Stimulated activated CD8-positive, alpha-beta memory T cell treated with anti-CD3 and anti-CD28 coated beads, Interleukin-12 subunit alpha, Interleukin-12 subunit beta, amount 100 ng/mL, for 1 hour (primary cell): ENCODE measurements at regions not wholly inside any gene's neighbourhood (a gene's known extent, or its start where the extent isn't known, plus 50 kb on each side); places are given as distances from the start of the nearest gene placed in this dataset.
"Not testable (repeated sequence)": the region's sequence is repeated elsewhere in the genome, so short reads cannot be mapped to it uniquely, and the experiment has no call there.

Experiments used
- DNase-seq: peaks from one replicate; pipeline ENCODE4 v3.0.0-alpha.2; 2020; ENCODE audit warnings: low read depth

DNA sequence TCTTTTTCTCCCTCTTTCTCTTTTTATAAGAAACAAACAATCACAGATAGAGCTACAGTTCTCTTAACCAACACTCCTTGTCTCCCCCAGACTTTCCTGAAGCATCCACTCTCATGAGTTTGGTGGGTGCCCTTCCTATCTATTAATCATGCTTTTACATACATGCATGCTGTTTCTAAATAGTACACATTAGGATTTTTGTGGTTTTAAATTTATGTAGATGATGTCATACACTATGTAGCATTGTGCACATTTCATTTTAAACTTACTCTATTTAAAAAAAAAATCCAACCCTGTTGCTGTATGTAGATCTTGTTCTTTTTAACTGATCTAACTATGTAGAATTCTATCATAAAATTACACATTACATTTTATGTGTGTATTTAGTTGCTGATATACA lies 104.3 kb upstream of the MRPS22 start:
- no peak for DNase-seq

DNA sequence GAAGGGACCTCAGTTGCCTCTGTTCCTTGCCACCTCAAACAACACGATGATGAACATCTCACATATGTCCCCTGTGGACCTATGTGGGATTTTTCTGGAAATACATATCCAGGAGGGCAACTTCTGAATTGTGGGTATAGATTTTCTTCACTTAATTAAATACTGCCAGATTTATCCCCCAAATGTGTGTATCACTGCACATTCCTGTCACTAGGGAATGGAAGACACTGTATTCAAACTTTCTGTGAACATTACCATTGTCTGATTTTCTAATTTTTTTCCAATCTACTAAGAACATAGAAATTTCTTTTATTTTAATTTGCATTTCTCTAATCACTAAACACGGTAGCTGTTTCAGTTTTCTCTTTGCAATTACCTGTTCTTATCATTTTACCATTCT lies 102.0 kb upstream of the MRPS22 start:
- DNase-seq: no peak

DNA sequence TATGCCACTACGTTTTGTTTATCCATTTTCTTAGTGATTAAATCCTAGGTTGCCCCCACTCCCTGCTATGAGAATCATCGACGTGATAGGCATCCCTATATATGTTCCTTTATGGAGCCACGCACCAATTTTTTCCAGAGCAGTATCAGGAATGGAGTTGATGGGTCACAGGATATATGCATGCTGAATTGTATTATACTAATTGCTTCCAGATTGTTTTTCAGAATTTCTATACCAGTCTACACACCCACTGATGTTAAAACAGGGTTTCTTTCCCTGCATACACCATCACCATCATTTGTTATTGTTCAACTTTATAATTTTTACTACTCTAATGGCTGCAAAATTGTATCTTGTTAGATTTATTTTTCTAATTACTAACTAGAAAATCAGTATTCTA lies 100.1 kb upstream of the MRPS22 start:
- DNase-seq: no peak

DNA sequence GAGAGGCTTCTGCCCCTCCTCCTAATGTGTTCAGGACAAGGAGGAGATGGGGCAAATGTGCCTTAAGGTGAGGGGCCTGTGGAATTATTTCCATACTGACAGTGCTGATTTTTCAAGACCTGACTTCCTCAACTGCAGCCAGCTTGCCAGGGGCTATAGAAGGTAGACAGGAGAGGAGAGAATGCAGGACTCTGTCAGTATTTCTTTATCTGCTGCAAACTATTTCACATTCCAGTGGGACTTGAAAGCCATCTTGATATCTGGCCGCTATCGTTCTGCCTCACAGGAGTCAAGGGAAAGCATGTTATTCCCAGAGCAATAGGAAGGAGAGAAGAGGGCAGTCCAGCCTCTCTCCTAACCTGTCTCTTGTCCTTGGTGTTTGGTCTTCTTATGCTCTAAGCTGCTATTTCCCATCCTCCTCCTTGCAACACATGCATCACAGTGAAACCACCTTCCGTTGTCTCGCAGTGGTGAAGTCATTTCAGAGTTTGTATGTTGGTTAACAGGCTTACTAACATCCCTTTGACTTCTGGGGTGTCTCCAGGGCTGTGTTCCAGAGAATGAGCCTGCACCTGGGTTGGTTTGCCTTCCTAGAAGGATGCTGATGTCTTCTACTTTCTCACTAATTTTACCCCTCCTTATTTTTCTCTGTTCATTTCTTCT lies 95.1 kb upstream of the MRPS22 start:
- no peak for DNase-seq

DNA sequence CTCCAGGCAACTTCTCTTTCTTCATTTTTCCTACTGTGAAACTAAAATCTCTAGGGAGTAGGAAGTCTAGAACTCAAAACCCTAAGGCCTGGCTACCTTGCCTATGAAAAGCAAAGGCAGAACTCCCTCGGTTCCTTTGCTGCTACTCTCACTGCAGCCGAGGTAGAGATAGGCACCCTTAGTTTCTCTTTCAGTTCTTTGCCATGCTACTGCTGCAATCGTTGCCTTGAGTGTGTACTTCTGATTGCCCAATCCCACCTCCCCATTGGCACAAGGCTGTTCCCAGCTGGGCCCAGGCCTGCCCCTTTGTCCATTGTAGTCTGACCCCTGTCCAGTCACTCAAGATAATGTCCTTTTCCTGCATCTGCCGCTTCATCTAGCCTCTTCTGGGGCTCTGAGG lies 92.3 kb upstream of the MRPS22 start:
- no peak for DNase-seq

DNA sequence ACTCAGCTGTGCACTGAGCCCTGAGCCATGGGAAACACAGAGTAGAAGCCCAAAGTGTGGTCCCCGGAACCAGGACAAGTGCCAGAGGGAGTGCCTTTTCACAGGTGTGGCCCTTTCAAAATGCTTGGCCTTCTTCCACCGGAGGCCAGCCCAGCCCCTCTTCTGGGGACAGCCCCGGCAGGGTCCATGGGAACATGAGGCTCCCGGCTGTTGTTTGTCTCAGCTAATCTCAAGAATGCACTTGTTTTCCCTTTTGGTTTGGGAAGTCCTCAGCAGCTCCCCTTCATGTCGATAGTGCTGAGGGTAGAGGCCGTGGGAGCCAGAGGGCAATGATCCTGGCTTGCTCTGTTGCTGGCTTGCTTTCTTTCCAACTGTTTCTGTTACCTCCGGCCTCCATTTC lies 91.1 kb upstream of the MRPS22 start:
- no peak for DNase-seq

DNA sequence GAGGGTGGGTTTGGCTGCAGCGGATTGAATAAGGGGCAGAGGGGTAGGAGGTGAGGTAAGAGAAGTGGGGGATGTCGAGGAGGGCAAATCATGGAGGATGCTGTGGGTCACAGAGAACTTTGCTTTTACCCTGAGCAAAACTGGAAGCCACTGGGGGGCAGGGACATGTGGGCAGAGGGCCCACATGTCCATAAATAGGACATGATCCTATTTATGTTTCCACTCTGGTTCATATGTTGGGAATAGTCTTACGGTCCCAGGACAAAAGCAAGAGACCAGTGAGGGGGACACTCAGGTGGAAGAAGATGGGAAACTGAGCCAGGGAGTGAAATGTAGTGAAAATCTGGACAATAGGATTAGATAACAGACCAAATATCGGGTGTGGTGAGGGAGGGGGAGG lies 85.5 kb upstream of the MRPS22 start:
- no peak for DNase-seq

DNA sequence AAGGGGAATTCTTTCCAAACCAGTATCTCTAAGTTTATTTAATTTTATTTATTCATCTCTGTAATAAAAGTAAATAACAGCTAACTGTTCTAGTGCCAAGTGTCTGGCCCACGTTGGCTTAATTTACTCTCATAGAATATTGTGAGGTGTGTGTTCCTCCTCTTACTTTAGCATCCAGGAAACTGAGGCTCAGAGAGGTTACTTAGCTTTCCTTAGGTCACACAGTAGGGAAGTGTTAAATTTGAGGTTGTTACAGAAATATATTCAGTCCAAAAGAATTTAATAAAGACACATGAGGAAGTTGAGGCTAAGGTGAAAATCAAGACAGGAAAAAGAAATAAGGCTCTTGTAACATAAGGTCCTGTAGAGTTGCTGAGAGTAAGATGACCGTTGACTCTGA lies 84.4 kb upstream of the MRPS22 start:
- DNase-seq: no peak

DNA sequence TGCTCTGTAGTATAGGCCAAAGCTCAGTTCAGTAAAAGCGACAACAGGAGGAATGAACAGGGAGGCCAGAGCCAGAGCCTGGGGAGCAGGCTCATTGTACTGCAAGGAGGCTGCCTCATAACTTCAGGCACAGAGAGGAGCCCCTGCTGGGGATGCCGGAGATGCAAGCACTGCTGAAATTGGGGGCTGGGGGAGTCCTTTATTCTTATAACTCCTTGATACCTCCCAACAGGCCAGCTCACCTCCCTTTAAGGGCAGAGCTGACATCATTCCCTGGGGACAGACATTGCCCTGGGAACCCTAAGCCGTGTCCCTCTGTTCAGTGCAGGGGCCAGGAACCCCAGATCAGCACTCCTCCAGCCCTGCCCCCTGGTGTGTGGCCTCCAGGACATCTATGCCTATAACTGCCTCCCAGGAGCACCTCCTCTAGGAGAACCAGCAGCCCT lies 83.8 kb upstream of the MRPS22 start:
- no peak for DNase-seq

DNA sequence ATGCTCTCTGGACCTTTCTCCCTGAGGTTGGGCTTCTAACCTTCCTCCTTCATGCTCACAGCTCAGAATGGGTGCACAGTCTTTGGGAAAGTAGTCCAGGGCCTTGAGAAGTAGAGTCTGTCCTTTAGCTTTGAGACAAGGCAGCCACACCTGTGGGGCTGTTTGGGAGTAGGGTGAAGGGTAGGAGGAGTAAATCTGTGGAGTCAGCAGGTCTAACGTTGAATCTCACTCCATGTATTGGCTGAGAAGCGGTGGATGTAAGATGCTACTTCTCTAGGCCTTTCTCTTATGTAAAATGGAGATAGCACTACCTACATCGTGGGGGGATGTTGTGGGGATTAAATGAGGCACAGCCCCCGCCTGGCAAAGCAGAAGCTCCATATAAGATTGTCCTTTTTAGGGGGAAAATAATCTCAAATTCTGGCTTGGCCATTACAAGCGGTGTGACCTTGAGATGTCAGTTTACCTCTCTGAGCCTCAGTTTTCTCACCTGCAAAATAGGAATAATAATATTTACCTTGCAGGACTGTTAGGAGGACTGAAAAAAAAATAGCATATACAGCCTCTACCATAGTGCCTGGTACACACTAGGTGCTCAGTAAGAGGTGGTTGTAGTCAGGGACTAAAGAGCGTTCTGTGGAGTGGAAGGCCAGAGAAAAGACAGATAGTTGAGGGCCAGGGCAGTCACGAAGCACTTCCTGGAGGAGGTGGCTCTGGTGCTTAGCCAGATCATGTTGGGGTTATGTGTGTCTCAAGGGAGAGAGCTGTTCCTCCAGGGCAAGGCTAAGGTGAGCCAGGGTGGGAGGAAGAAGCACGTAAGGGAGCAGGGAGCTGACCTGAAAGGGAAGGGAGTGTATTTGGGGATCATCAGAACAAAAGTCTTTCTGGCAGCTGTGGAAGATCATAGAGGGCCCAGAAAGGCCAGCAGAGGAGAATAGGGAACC lies 82.8 kb upstream of the MRPS22 start:
- no peak for DNase-seq

DNA sequence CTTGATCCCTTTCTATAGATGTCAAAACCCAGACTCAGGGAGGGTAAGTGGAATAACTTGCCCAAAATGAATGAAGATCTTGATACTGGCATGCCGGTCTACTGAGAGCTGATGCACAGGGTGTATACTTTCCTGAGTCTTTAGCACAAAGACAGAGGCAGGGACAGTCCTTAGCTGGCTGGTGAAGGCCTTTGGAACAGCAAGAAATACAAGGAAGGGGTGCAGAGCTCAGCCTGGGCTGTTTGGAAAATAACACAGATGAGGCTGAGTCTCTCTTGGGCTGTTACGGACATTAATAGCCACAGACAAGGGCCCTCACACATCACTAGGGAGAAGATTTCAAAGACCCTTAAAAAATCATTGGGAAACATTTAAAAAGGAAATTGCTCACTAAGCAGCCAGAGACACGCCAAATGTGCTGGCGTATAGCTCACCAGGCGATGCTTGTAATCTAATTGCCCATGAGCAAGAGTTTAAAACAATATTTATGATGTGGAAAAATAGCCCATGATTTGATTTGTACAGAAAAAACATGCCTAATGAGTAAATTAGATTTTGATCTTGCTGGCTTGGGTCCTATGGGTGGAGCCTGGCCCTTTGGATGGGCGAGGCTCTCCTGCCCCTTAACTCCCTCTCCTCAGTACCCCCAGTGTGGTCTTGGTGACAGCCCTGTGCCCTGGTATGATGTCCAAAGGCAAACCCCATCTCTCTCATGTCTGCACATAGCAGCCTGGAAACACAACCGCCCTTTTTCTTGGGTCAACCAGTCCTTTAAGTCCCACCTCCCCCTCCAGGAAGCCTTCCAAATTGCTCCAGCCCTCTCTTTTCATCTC lies 81.8 kb upstream of the MRPS22 start:
- DNase-seq: no peak

DNA sequence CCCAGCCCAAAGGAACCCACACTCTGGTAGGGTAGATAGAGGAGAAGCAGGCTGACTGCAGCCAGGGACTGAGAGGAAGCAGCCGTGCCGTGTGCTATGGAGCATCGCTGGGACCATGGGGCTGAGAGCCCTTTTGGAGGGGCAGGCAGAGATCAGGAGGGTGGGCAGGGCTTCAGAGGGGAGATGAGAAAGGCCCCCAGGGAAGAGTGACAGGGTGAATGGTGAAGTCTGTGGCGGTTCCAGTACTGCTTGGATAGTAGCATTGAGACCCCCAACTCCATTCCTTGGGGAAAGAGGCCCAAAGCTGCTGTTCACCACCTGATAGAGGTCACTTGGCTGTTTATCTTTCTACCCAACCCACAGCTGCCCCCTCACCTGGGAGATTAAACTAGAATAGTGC lies 80.0 kb upstream of the MRPS22 start:
- DNase-seq: no peak

DNA sequence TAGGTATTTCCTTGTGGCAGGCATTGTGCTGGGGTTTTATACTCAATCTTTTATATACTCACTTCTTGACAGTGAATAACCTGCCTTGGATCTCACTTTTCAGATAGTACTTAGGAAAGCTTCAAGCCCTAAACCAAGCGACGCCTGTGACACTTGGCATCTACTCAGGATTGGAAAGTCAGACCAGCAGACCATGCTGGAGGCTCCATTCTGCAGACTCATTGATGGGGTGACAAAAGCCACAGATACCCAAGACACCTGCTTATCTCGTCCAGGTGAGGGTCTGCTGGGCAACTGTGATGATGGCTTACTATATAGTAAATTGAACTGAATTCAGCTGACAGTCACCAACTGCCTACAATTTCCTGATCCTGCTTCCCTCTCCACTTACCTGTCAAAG lies 79.4 kb upstream of the MRPS22 start:
- no peak for DNase-seq

DNA sequence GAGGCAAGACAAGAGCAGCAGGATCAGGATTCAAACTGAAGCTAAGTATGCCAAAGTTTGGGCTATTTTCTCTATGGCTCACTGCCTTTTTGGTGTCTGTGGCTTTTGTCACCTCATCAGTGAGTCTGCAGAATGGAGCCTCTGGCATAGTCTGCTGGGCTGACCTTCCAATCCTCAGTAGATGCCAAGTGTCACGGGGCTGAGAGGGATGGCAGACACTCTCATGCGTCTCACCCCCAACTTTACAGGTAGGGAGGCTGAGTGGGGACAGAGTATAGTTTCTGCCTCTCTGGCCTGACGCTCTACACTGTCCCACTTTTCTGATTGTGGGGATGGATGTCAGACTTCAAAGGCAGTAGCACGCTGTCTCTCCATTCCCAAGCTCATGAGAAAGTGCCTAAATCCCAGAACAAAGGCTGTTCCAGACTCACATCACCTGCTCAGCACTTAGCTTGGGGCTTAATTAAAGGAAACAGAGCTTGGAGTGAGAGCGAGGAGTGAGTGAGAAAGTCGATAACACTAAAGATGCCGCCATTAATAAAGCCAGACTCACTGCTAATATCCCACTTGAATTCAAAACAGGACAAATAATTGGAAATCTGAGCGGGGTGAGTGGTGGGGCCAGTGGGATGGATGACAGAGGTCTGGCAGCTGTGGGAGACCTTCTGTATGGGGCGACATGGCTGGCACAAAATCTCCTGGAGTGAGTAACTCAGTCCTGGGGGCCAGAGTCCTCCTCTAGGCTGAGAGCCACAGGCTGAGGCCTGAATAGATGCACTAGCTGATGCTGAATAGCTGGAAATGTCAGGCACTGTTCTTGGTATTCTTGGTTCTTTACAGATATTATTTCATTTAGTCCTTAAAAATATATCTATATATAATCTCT lies 78.4 kb upstream of the MRPS22 start:
- no peak for DNase-seq

DNA sequence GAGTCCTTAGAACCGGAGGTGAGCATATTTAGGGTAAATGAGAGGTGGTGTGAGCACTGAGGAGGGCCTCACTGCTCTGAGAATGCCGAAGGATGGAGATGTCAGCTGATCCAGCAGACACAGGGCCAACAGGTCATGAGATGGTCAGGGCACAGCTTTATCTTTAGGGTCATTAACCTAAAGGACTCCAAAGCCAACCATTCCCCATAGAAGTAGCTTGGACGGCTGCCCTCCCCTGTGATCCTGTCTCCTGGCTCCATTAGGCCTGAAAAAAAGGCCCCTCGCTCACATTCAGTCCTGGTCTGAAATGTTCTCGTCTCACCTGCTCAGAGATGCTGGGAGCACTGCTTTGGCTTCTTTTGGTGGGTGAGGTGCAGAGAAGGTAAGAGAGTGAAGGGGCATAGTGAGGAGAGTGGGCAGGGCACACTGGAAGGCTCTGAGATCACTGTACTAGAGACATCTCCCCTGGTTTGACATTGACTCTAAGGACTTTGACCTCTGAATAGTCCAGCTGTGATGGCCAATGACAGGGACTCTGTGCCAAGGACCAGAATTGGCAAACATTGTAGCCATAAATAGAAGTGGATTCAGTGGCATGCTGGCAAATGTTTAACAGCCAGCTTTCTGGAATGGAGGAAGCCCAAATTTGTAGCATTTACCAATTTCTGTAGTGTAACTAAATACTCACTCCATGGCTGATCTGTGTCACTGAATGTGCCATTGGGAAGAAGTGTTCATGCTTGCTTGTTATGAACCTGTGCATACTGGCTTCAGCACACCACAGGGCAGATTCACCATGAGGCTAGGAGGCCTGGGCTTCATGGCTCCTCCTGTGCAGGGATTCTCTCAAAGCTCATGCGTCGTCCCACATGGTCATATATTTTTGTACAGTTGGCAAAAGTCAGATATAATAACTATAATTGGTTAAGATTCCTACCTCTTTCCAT lies 76.2 kb upstream of the MRPS22 start:
- DNase-seq: no peak

DNA sequence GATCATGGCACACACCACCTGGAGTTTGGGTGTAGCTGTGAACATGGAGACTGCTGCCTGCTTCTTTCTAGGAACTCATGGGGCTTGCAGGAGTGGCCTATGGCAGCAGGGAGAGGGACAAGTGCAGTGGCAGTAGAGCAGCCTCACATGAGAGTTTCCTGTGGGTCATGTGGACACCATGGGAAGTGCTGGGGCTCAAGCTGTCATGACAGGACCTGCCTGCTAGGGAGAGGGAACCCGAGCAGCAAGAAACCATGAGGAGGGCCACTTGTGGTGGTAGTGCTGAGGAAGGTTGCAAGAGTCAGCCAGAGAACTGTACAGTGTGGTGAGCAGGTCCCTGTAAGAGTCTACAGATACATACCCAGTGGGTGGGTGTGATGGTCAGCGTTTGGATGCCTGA lies 73.8 kb upstream of the MRPS22 start:
- DNase-seq: no peak

DNA sequence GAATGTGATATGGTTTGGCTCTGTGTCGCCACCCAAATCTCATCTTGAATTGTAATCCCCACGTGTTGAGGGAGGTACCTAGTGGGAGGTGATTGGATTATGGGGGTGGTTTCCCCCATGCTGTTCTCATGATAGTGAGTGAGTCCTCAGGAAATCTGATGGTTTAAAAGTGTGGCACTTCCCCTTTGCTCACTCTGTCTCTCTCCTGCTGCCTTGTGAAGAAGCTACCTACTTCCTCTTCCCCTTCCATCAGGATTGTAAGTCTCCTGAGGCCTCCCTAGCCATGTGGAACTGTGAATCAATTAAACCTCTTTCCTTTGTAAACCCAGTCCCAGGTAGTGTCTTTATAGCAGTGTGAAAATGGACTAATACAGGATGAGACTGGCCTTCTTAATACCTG lies 73.2 kb upstream of the MRPS22 start:
- not testable (repeated sequence) for DNase-seq

DNA sequence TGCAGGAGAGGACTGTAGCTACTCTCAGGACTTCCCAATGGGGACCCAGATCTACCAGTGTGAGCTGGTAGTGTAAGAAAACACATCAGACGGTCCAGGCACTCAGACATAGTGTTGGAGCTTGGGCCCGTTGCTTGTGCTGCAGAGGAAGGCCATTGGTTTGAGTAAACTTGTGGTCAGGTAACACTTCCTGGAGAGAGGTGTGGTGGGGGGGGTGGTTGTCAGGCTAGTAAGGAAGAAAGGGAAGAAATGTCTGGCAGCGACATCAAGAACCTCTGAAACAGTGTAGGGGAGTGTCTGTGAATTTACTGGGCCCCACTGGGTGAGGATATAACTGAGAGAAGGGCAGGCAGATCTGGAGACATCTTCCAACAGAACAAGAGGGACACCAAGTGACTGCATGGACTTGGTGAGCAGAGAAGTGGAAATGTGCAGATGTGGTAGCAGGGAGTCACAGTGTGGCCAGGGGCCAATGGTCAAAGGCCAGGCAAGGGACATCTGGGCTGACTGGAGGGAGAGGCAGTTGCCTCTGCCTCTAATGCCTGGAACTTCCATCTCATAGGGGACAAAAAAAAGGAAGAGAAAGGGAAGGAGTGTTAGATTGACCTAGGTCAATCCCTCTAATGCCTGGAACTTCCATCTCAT lies 63.7 kb upstream of the MRPS22 start:
- no peak for DNase-seq

DNA sequence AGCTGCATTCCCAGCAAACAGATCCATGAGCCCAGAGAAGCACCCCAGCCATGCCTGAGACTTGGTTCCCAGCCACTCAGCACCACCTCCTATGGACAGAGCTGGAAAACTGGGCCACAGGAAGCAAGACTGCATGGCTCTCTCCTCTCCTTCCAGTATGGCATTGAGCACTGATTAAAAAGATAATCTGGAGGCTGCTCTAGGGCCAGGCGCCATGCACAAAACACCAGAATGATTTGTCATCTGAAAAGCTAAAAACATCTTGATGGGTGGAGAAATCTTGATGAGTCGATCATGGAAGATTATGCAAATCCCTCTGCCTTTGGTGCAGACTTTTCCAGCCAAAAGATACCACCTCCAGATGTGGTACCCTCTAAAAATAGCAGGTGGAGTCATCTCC lies 62.7 kb upstream of the MRPS22 start:
- no peak for DNase-seq
